K562 (cell line): ENCODE measurements at regions not wholly inside any gene's neighbourhood (a gene's known extent, or its start where the extent isn't known, plus 50 kb on each side); places are given as distances from the start of the nearest gene placed in this dataset.

Source experiments
- ATAC-seq: fragments of 200-7000 bp; cut with Tn5 transposase; 3 replicates; pipeline ENCODE4 v1.9.1; 2020; ENCODE audit warnings: moderate library complexity
- BruUV-seq: library from RNA; stranded (reverse); fragments of 400-500 nt; replicated peaks from 2 replicates; lab custom pipeline; 2021; lab: Mats Ljungman, UMichigan
- CTCF ChIA-PET: fragments of 300-600 bp; formaldehyde crosslinking; extraction: SDS; loops from one replicate; lab custom pipeline; 2021; ENCODE audit warnings: low intra/inter-chr PET ratio; lab: Yijun Ruan, JAX
- POLR2A ChIA-PET: fragments of 300-600, 350-650 bp; sonication (Branson Sonifier 250); formaldehyde crosslinking; extraction: SDS; loops from one replicate; lab custom pipeline; 2021; ENCODE audit warnings: antibody characterized with exemption, inconsistent platforms; lab: Yijun Ruan, JAX
- DNase-seq, 4 experiments: peaks; one replicate each; pipeline versions ENCODE4 v3.0.0 to v3.0.0-alpha.2; 2011 to 2018; ENCODE audit warnings: low spot score in 3 of 4, mixed read lengths in 3 of 4; ENCODE audit errors: extremely low read depth in 1 of 4
- FAIRE-seq: peaks from 2 replicates; lab custom pipeline; 2011; peaks lifted over from hg19 to GRCh38; lab: Jason Lieb, UNC
- H2AFZ ChIP-seq: 2 replicates; pipeline ENCODE4 v1.6.0; 2011; ENCODE audit warnings: low read depth, low read length, control low read depth, inconsistent platforms
- H3K27ac ChIP-seq: fragments of 200-600 bp; 3 replicates; pipeline ENCODE4 v1.8.0; 2011; ENCODE audit warnings: low read depth, mild to moderate bottlenecking, control low read depth, inconsistent platforms, low read length, moderate library complexity, mixed read lengths; ENCODE audit errors: extremely low read depth
- H3K27me3 ChIP-seq, 2 experiments: fragments of 300-600 bp in 1 of 2; 2 replicates in 1 of 2; 3 replicates in 1 of 2; pipeline versions ENCODE4 v1.6.0 to v1.8.0; 2011; ENCODE audit warnings: inconsistent platforms in 2 of 2, low read length in 2 of 2, mild to moderate bottlenecking in 1 of 2, mixed read lengths in 1 of 2, moderate library complexity in 1 of 2; ENCODE audit not compliant: control insufficient read depth in 2 of 2, insufficient read depth in 2 of 2
- H3K36me3 ChIP-seq: fragments of 300-600 bp; 3 replicates; pipeline ENCODE4 v1.8.0; 2011; ENCODE audit warnings: mild to moderate bottlenecking, low read length, inconsistent platforms; ENCODE audit not compliant: control insufficient read depth, insufficient read depth
- H3K4me1 ChIP-seq, 2 experiments: fragments of 200-600 bp in 1 of 2; replicated peaks in 1 of 2; 2 replicates in 1 of 2; 3 replicates in 1 of 2; pipeline versions ENCODE4 v1.5.1 to v1.8.0; 2011; ENCODE audit warnings: inconsistent platforms in 2 of 2, low read length in 2 of 2, mild to moderate bottlenecking in 1 of 2, mixed read lengths in 1 of 2, moderate library complexity in 1 of 2; ENCODE audit not compliant: control insufficient read depth in 2 of 2, insufficient read depth in 2 of 2
- H3K4me2 ChIP-seq: 2 replicates; pipeline ENCODE4 v1.6.1; 2011; ENCODE audit warnings: low read length, control low read depth, inconsistent platforms, mixed read lengths; ENCODE audit not compliant: insufficient read depth
- H3K4me3 ChIP-seq: fragments of 200-600 bp; sonication (generic), shearing (Covaris generic); 2 replicates; pipeline ENCODE4 v1.5.1; 2016; ENCODE audit warnings: control low read depth, inconsistent platforms
- H3K79me2 ChIP-seq: fragments of 200-600 bp; 3 replicates; pipeline ENCODE4 v1.8.0; 2011; ENCODE audit warnings: low read length, inconsistent platforms; ENCODE audit not compliant: control insufficient read depth, insufficient read depth
- H3K9ac ChIP-seq, 2 experiments: 2 replicates each; pipeline versions ENCODE4 v1.6.0 to v1.6.1; 2011; ENCODE audit warnings: low read depth in 2 of 2, low read length in 2 of 2, control low read depth in 1 of 2, inconsistent platforms in 1 of 2, mild to moderate bottlenecking in 1 of 2, mixed read lengths in 1 of 2; ENCODE audit not compliant: insufficient read depth in 1 of 2
- H3K9me1 ChIP-seq: one replicate; pipeline ENCODE4 v1.6.0; 2011; ENCODE audit warnings: inconsistent platforms, mild to moderate bottlenecking, low read length, moderate library complexity; ENCODE audit not compliant: control insufficient read depth, insufficient read depth
- H3K9me3 ChIP-seq: replicated peaks from 2 replicates; pipeline ENCODE4 v1.5.1; 2011; ENCODE audit warnings: low read depth, low read length, inconsistent platforms; ENCODE audit not compliant: control insufficient read depth, insufficient read depth
- H4K20me1 ChIP-seq: replicated peaks from 2 replicates; pipeline ENCODE4 v1.6.1; 2011; ENCODE audit warnings: low read length, inconsistent platforms, mixed read lengths; ENCODE audit not compliant: control insufficient read depth, insufficient read depth
- CBX5 ChIP-seq: IDR thresholded peaks from 2 replicates; pipeline ENCODE4 v1.6.1; 2014; ENCODE audit warnings: low read depth, borderline replicate concordance
- CREB1 ChIP-seq, 2 experiments: sonication (generic) in 1 of 2; formaldehyde crosslinking in 1 of 2; IDR thresholded peaks; 2 replicates each; pipeline versions ENCODE4 v1.6.1 to v1.8.0; 2012 to 2022; ENCODE audit warnings: inconsistent platforms in 1 of 2, mild to moderate bottlenecking in 1 of 2, missing genetic modification reagents in 1 of 2, moderate library complexity in 1 of 2
- EP400 ChIP-seq: fragments of 450-650 bp; IDR thresholded peaks from 2 replicates; pipeline ENCODE4 v1.6.1; 2017; ENCODE audit warnings: antibody characterized with exemption, mild to moderate bottlenecking, moderate library complexity
- GTF2E2 ChIP-seq: fragments of 200-800 bp; sonication (Bioruptor generic); IDR thresholded peaks from 2 replicates; pipeline ENCODE4 v1.6.1; 2016; ENCODE audit warnings: missing genetic modification characterization, missing compliant biosample characterization
- LCOR ChIP-seq: sonication (generic); formaldehyde crosslinking; IDR thresholded peaks from 2 replicates; pipeline ENCODE4 v1.8.0; 2022; ENCODE audit warnings: mild to moderate bottlenecking, missing genetic modification reagents
- MAFG ChIP-seq: fragments of 450-650 bp; conservative IDR thresholded peaks from 2 replicates; pipeline ENCODE4 v1.6.1; 2016; ENCODE audit warnings: missing genetic modification characterization, missing compliant biosample characterization
- PRMT5 ChIP-seq: sonication (generic); formaldehyde crosslinking; IDR thresholded peaks from 2 replicates; pipeline ENCODE4 v1.5.0; 2020; ENCODE audit warnings: missing genetic modification reagents
- TARDBP ChIP-seq: fragments of 450-650 bp; IDR thresholded peaks from 2 replicates; pipeline ENCODE4 v1.6.1; 2016
- THRAP3 ChIP-seq: fragments of 450-650 bp; IDR thresholded peaks from 2 replicates; pipeline ENCODE4 v1.6.1; 2016; ENCODE audit warnings: mild to moderate bottlenecking, inconsistent platforms, borderline replicate concordance
- ZC3H8 ChIP-seq: fragments of 450-650 bp; IDR thresholded peaks from 2 replicates; pipeline ENCODE4 v1.6.1; 2017
- ZNF174 ChIP-seq: fragments of 250-450 bp; sonication (Bioruptor Pico); IDR thresholded peaks from 2 replicates; pipeline ENCODE4 v1.4.0; 2020; ENCODE audit warnings: mild to moderate bottlenecking
- ZNF584 ChIP-seq: fragments of 200-800 bp; sonication (Bioruptor generic); IDR thresholded peaks from 2 replicates; pipeline ENCODE4 v1.6.1; 2016; ENCODE audit warnings: low read depth, mild to moderate bottlenecking, missing genetic modification characterization, missing compliant biosample characterization
- ZNF717 ChIP-seq: fragments of 250-450 bp; sonication (Bioruptor Pico); IDR thresholded peaks from 2 replicates; pipeline ENCODE4 v1.5.0; 2021
- ZNF830 ChIP-seq: fragments of 250-450 bp; sonication (Bioruptor Pico); IDR thresholded peaks from 2 replicates; pipeline ENCODE4 v1.5.0; 2021; ENCODE audit warnings: mild to moderate bottlenecking
- WGBS: fragments of 100-300 bp; shearing (Covaris generic); methylation state at CpG from one replicate; pipeline ENCODE4 v1.1.6; 2016; ENCODE audit warnings: low coverage, mixed read lengths; ENCODE audit not compliant: insufficient coverage; ENCODE audit errors: missing lambda C conversion rate; 5-methylcytosine and 5-hydroxymethylcytosine counted together
- in situ Hi-C: fragments of 300-500 bp; cut with MboI; formaldehyde crosslinking; loops from 4 replicates; pipeline ENCODE4 v1.15.0; 2018; ENCODE audit warnings: inconsistent platforms, mixed read lengths
- intact Hi-C: fragments of 100-400 bp; cut with micrococcal nuclease; formaldehyde crosslinking; loops from 2 replicates; pipeline ENCODE4 v1.14.2; 2022
- TF ChIP-seq, protein P1 (sequence below): sonication (generic); formaldehyde crosslinking; IDR thresholded peaks from 2 replicates; pipeline ENCODE4 v1.8.0; 2022; ENCODE audit warnings: missing genetic modification reagents, mild to moderate bottlenecking, borderline replicate concordance
- TF ChIP-seq, protein P2 (sequence below): sonication (generic); formaldehyde crosslinking; IDR thresholded peaks from 2 replicates; pipeline ENCODE4 v1.8.0; 2022; ENCODE audit warnings: mild to moderate bottlenecking, missing genetic modification reagents, borderline replicate concordance
- TF ChIP-seq, protein P3 (sequence below), 2 experiments: fragments of 150-350 bp in 1 of 2; IDR thresholded peaks; 2 replicates each; pipeline ENCODE4 v1.6.1; 2012 to 2016; ENCODE audit warnings: low read depth in 2 of 2, low read length in 2 of 2, mild to moderate bottlenecking in 1 of 2, moderate library complexity in 1 of 2

DNA sequence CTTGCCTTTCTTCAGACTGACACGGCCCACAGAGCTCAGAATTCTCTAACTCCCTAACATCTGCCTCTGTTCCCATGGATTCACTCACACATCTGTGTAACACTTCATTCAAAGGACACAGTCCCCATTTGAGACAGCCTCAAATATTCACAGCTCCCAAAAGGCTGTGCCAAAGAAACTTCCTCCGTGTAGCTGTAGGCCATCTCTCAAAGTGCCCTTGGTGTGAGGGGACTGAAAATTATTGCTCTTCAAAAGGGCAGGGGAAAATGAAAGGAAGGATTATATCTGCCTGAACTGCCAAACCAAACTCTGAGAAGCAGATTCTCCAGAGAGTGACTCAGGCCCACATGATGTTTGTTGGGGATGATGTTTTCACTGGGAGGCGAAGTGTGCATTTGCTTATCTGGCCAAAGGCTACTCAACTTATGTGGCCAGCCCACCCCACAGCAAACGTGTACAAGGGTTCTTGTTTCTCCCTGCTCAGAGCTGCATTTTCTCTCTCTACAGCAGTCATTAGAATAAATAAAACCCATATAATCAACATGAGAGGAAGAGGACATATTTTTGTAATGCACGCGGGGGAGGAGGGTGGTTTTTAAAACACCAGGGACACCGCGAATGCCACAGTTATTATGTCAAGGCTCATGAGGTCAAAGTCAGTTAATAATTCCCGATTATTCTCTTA, 302.4 kb upstream of the NFE2L3 start:
- Histone ChIP-seq H3K4me3 (no peak overlapping the region), H3K4me1 (peaks cover 11 to 15% of the 10 kb centered on the region in 2 experiments), H3K9me3 (no peaks in the 10 kb centered on the region), H3K9ac (no peak overlapping the region; a peak in 1 of 4 replicates), H3K27me3 (no peaks in the 10 kb centered on the region), H3K9me1 (no peaks in the 10 kb centered on the region), H3K4me2 (peak overlapping the region; percentile 37; the same call in 1 of the 2 replicates), H3K36me3 (no peaks in the 10 kb centered on the region), H3K79me2 (no peaks in the 10 kb centered on the region), H2AFZ (peak overlapping the region; percentile 73), H3K27ac (peak overlapping the region; percentile 60; the same call in 2 of the 3 replicates), H4K20me1 (no peaks in the 10 kb centered on the region)
- ATAC-seq = peak; percentile 49
- ChIA-PET CTCF (interaction anchor here (0.7 to 1.2 kb wide), 2 partner anchors 10 to 165 kb away, joined by 3 to 4 read pairs; no protein-coding TSS in a partner anchor), POLR2A (interaction anchor here (1.5 kb wide), 1 partner anchor 12 kb away, joined by 4 read pairs; no protein-coding TSS in a partner anchor)
- BruUV-seq = no TSS peak
- intact Hi-C loops (loop anchor here (2.0 to 10.0 kb wide), 3 partner anchors 69 to 515 kb away; no protein-coding TSS in a partner anchor), in situ Hi-C loops (loop anchor here (5.0 to 25.0 kb wide), 3 partner anchors 287 to 587 kb away; no protein-coding TSS in a partner anchor)
- peak; percentile 91 for FAIRE-seq
- WGBS = 16% methylated on average over 9 of the region's 9 CpGs
- peak in 2 of 4 experiments; percentile 48 to 83 for DNase-seq
- no peak for TF ChIP-seq CBX5
- TF ChIP-seq, protein P1, sequence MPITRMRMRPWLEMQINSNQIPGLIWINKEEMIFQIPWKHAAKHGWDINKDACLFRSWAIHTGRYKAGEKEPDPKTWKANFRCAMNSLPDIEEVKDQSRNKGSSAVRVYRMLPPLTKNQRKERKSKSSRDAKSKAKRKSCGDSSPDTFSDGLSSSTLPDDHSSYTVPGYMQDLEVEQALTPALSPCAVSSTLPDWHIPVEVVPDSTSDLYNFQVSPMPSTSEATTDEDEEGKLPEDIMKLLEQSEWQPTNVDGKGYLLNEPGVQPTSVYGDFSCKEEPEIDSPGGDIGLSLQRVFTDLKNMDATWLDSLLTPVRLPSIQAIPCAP = no peak
- TF ChIP-seq, protein P2, sequence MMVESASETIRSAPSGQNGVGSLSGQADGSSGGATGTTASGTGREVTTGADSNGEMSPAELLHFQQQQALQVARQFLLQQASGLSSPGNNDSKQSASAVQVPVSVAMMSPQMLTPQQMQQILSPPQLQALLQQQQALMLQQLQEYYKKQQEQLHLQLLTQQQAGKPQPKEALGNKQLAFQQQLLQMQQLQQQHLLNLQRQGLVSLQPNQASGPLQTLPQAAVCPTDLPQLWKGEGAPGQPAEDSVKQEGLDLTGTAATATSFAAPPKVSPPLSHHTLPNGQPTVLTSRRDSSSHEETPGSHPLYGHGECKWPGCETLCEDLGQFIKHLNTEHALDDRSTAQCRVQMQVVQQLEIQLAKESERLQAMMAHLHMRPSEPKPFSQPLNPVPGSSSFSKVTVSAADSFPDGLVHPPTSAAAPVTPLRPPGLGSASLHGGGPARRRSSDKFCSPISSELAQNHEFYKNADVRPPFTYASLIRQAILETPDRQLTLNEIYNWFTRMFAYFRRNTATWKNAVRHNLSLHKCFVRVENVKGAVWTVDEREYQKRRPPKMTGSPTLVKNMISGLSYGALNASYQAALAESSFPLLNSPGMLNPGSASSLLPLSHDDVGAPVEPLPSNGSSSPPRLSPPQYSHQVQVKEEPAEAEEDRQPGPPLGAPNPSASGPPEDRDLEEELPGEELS (CRISPR knock-in tag) = no peak
- TF ChIP-seq PRMT5 (CRISPR knock-in tag) = no peak
- no peak for TF ChIP-seq ZNF174
- peak; percentile 34; the same call in 1 of the 2 replicates for TF ChIP-seq MAFG
- no peak for TF ChIP-seq ZC3H8
- no peak for TF ChIP-seq THRAP3
- TF ChIP-seq ZNF830 (CRISPR knock-in tag) = no peak
- no peak for TF ChIP-seq EP400
- TF ChIP-seq ZNF584 (CRISPR knock-in tag) = 0 out of 2 replicates have a peak, but pooled peaks have one; percentile 66
- TF ChIP-seq, protein P3, sequence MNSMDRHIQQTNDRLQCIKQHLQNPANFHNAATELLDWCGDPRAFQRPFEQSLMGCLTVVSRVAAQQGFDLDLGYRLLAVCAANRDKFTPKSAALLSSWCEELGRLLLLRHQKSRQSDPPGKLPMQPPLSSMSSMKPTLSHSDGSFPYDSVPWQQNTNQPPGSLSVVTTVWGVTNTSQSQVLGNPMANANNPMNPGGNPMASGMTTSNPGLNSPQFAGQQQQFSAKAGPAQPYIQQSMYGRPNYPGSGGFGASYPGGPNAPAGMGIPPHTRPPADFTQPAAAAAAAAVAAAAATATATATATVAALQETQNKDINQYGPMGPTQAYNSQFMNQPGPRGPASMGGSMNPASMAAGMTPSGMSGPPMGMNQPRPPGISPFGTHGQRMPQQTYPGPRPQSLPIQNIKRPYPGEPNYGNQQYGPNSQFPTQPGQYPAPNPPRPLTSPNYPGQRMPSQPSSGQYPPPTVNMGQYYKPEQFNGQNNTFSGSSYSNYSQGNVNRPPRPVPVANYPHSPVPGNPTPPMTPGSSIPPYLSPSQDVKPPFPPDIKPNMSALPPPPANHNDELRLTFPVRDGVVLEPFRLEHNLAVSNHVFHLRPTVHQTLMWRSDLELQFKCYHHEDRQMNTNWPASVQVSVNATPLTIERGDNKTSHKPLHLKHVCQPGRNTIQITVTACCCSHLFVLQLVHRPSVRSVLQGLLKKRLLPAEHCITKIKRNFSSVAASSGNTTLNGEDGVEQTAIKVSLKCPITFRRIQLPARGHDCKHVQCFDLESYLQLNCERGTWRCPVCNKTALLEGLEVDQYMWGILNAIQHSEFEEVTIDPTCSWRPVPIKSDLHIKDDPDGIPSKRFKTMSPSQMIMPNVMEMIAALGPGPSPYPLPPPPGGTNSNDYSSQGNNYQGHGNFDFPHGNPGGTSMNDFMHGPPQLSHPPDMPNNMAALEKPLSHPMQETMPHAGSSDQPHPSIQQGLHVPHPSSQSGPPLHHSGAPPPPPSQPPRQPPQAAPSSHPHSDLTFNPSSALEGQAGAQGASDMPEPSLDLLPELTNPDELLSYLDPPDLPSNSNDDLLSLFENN (IDR thresholded peaks at IDR 0.05; ENCODE audit: low read depth in 2 of 2, low read length in 2 of 2) = no peak
- TF ChIP-seq CREB1 (IDR thresholded peaks at IDR 0.05) = no peak
- no peak for TF ChIP-seq CREB1 (CRISPR knock-in tag; IDR thresholded peaks at IDR 0.05)
- no peak for TF ChIP-seq LCOR (CRISPR knock-in tag)
- TF ChIP-seq TARDBP = no peak
- no peak for TF ChIP-seq ZNF717 (CRISPR knock-in tag)
- no peak for TF ChIP-seq GTF2E2 (tag)
